Endothelial cell of umbilical vein (primary cell): ENCODE measurements at regions not wholly inside any gene's neighbourhood (a gene's known extent, or its start where the extent isn't known, plus 50 kb on each side); places are given as distances from the start of the nearest gene placed in this dataset.

Experiments used
- BruUV-seq: library from RNA; stranded (reverse); fragments of 400-500 nt; replicated peaks from 2 replicates; lab custom pipeline; 2021; lab: Mats Ljungman, UMichigan
- CTCF ChIA-PET: fragments of 300-600, 350-600 bp; sonication (Branson Sonifier 250); formaldehyde crosslinking; loops from one replicate; lab custom pipeline; 2021; ENCODE audit warnings: antibody characterized with exemption, inconsistent platforms; lab: Charles Lee
- POLR2A ChIA-PET: fragments of 300-600, 350-600 bp; sonication (Branson Sonifier 250); formaldehyde crosslinking; loops from one replicate; lab custom pipeline; 2021; ENCODE audit warnings: antibody characterized with exemption, inconsistent platforms; lab: Charles Lee
- DNase-seq: peaks from one replicate; pipeline ENCODE4 v3.0.0-alpha.2; 2011; ENCODE audit warnings: low read depth, low spot score
- FAIRE-seq: peaks from 2 replicates; lab custom pipeline; 2011; peaks lifted over from hg19 to GRCh38; lab: Jason Lieb, UNC
- H2AFZ ChIP-seq: 2 replicates; pipeline ENCODE4 v1.6.0; 2012; ENCODE audit warnings: low read depth, low read length, control low read depth, inconsistent platforms
- H3K27ac ChIP-seq: 2 replicates; pipeline ENCODE4 v1.5.1; 2011; ENCODE audit warnings: low read depth, mild to moderate bottlenecking, control low read depth, low read length, moderate library complexity; ENCODE audit not compliant: insufficient read depth
- H3K27me3 ChIP-seq, 2 experiments: 2 replicates each; pipeline versions ENCODE4 v1.6.0 to v1.6.1; 2011; ENCODE audit warnings: low read length in 2 of 2, mixed read lengths in 1 of 2; ENCODE audit not compliant: control insufficient read depth in 2 of 2, insufficient read depth in 2 of 2
- H3K36me3 ChIP-seq, 2 experiments: 2 replicates in 1 of 2; 3 replicates in 1 of 2; pipeline ENCODE4 v1.5.1; 2011; ENCODE audit warnings: low read length in 2 of 2, mild to moderate bottlenecking in 1 of 2, moderate library complexity in 1 of 2; ENCODE audit not compliant: control insufficient read depth in 2 of 2, insufficient read depth in 2 of 2; ENCODE audit errors: extremely low read depth in 1 of 2
- H3K4me1 ChIP-seq: 3 replicates; pipeline ENCODE4 v1.5.1; 2011; ENCODE audit warnings: mild to moderate bottlenecking, low read length; ENCODE audit not compliant: control insufficient read depth, insufficient read depth; ENCODE audit errors: extremely low read depth
- H3K4me2 ChIP-seq: 2 replicates; pipeline ENCODE4 v1.6.1; 2011; ENCODE audit warnings: low read length, control low read depth, mixed read lengths; ENCODE audit not compliant: insufficient read depth
- H3K4me3 ChIP-seq, 3 experiments: fragments of 200-600 bp in 1 of 3; sonication (generic), shearing (Covaris generic) in 1 of 3; replicated peaks in 1 of 3; 2 replicates each; pipeline ENCODE4 v1.5.1; 2011 to 2016; ENCODE audit warnings: control low read depth in 3 of 3, low read length in 3 of 3, mild to moderate bottlenecking in 2 of 3, inconsistent platforms in 1 of 3, low read depth in 1 of 3, moderate library complexity in 1 of 3; ENCODE audit not compliant: insufficient read depth in 1 of 3
- H3K79me2 ChIP-seq: 2 replicates; pipeline ENCODE4 v1.6.0; 2012; ENCODE audit warnings: low read length, inconsistent platforms; ENCODE audit not compliant: control insufficient read depth, insufficient read depth
- H3K9ac ChIP-seq: replicated peaks from 2 replicates; pipeline ENCODE3; 2011; ENCODE audit warnings: low read length, control low read depth; ENCODE audit not compliant: insufficient read depth; ENCODE audit errors: extremely low read depth
- H3K9me1 ChIP-seq: replicated peaks from 3 replicates; pipeline ENCODE4 v1.6.0; 2011; ENCODE audit warnings: mild to moderate bottlenecking, low read length; ENCODE audit not compliant: control insufficient read depth, insufficient read depth; ENCODE audit errors: extremely low read depth
- H3K9me3 ChIP-seq: replicated peaks from 2 replicates; pipeline ENCODE4 v1.5.1; 2012; ENCODE audit warnings: low read length, inconsistent platforms; ENCODE audit not compliant: control insufficient read depth, insufficient read depth
- H4K20me1 ChIP-seq: replicated peaks from 2 replicates; pipeline ENCODE3; 2011; ENCODE audit warnings: mild to moderate bottlenecking, low read length; ENCODE audit not compliant: control insufficient read depth, insufficient read depth; ENCODE audit errors: extremely low read depth
- CTCF ChIP-seq, 2 donors: IDR thresholded peaks; 1 replicate in 1 of 2; 2 replicates in 1 of 2; pipeline ENCODE4 v1.5.1; 2011; ENCODE audit warnings: low read length in 2 of 2, mild to moderate bottlenecking in 2 of 2, moderate library complexity in 2 of 2, control low read depth in 1 of 2, inconsistent platforms in 1 of 2, low read depth in 1 of 2; ENCODE audit not compliant: insufficient read depth in 1 of 2; ENCODE audit errors: extremely low read depth in 1 of 2
- EZH2 ChIP-seq: IDR thresholded peaks from 2 replicates; pipeline ENCODE4 v1.6.1; 2012; ENCODE audit warnings: borderline replicate concordance, low read depth, mild to moderate bottlenecking, moderate library complexity, low read length, inconsistent platforms; ENCODE audit not compliant: severe bottlenecking
- FOS ChIP-seq: IDR thresholded peaks from 2 replicates; pipeline ENCODE4 v1.6.1; 2011; ENCODE audit warnings: mild to moderate bottlenecking, low read length, moderate library complexity, borderline replicate concordance; ENCODE audit not compliant: insufficient read depth
- GATA2 ChIP-seq: IDR thresholded peaks from 2 replicates; pipeline ENCODE4 v1.7.0; 2011; ENCODE audit warnings: low read depth, mild to moderate bottlenecking, moderate library complexity, mixed read lengths, low read length; ENCODE audit not compliant: insufficient read length, insufficient read depth
- JUN ChIP-seq: IDR thresholded peaks from 2 replicates; pipeline ENCODE4 v1.6.1; 2011; ENCODE audit warnings: borderline replicate concordance, low read depth; ENCODE audit not compliant: insufficient read length, insufficient read depth
- MYC ChIP-seq: IDR thresholded peaks from one replicate; pipeline ENCODE4 v1.6.1; 2011; ENCODE audit warnings: mild to moderate bottlenecking, low read depth, low read length
- POLR2A ChIP-seq: IDR thresholded peaks from 2 replicates; pipeline ENCODE4 v1.6.1; 2012; ENCODE audit warnings: low read depth, mild to moderate bottlenecking, control low read depth, low read length
- POLR2AphosphoS5 ChIP-seq: IDR thresholded peaks from 2 replicates; pipeline ENCODE4 v1.6.1; 2012; ENCODE audit warnings: low read depth, mild to moderate bottlenecking, control low read depth, low read length, moderate library complexity; ENCODE audit not compliant: insufficient read depth
- dilution Hi-C: fragments of 300-500 bp; cut with MboI; formaldehyde crosslinking; loops from one replicate; pipeline ENCODE4 v1.15.0; 2019; ENCODE audit warnings: low sequenced_read_pairs; ENCODE audit not compliant: extremely low pct_ligation_motif_present
- intact Hi-C: fragments of 100-400 bp; cut with micrococcal nuclease; formaldehyde crosslinking; loops from one replicate; pipeline ENCODE4 v1.10.0; 2022
- TF ChIP-seq, protein P1 (sequence below): IDR thresholded peaks from 2 replicates; pipeline ENCODE4 v1.6.1; 2011; ENCODE audit not compliant: insufficient read depth, insufficient read length

DNA sequence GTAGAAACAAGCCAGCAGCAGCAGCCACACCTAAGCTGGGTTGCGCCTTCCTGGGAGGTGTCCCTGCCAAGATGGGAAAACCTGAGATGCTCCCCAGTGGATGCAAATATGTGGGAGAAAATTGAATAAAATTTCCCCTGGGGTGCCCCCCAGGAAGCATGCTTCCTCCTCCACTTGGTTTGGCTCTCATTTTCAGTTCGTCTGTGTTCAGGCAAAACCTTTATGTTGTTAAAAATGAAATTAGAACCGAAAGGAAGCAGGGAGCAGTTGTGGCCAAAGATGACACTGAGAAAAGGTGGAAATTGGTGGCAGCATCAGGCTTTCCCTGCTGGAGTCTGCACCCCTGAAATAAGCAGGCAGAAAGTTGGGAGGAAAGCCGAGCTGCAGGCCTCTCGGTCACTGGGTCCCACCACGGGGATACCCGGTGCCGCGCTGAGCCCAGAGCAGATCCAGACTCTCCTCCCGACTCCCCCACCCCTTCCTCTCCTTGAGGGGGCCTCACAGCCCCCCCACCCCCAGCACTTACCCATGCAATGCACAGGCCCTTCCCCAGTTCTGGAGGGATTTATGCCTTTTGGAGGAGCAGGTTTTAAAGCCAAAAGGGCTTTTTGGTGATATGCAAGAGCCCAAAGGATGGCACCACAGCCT is 267.7 kb upstream of the SPRED2 start:
- H3K4me1 ChIP-seq: no peaks in the 10 kb centered on the region
- H3K27ac ChIP-seq: no peak overlapping the region
- intact Hi-C loops (no loop called here), dilution Hi-C loops (no loop called here)
- no peaks in the 10 kb centered on the region for H3K36me3 ChIP-seq
- POLR2A ChIA-PET: no interaction called here
- H2AFZ ChIP-seq: no peak overlapping the region
- CTCF ChIA-PET: no interaction called here
- DNase-seq (no peak), FAIRE-seq (no peak)
- no peaks in the 10 kb centered on the region for H3K9me1 ChIP-seq
- H3K9me3 ChIP-seq: no peaks in the 10 kb centered on the region
- TF ChIP-seq GATA2 (no peak), MYC (no peak), POLR2A (no peak)
- TF ChIP-seq, protein P1, sequence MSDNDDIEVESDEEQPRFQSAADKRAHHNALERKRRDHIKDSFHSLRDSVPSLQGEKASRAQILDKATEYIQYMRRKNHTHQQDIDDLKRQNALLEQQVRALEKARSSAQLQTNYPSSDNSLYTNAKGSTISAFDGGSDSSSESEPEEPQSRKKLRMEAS: no peak
- BruUV-seq: no TSS peak
- H3K4me2 ChIP-seq: no peak overlapping the region
- H4K20me1 ChIP-seq: no peaks in the 10 kb centered on the region
- H3K27me3 ChIP-seq: no peaks in the 10 kb centered on the region
- H3K9ac ChIP-seq: no peak overlapping the region
- no peaks in the 10 kb centered on the region for H3K79me2 ChIP-seq
- H3K4me3 ChIP-seq: no peak overlapping the region

- H3K9me3 ChIP-seq: no peaks in the 10 kb centered on the region
- DNase-seq (no peak), FAIRE-seq (no peak)
- no peak overlapping the region for H3K9ac ChIP-seq
- H3K79me2 ChIP-seq: no peaks in the 10 kb centered on the region
- intact Hi-C loops (no loop called here), dilution Hi-C loops (no loop called here)
- no peaks in the 10 kb centered on the region for H3K27me3 ChIP-seq
- H3K4me1 ChIP-seq: no peaks in the 10 kb centered on the region
- no peaks in the 10 kb centered on the region for H4K20me1 ChIP-seq
- no peak overlapping the region for H3K4me3 ChIP-seq
- no peak overlapping the region for H2AFZ ChIP-seq
- CTCF ChIA-PET: no interaction called here
- H3K27ac ChIP-seq: no peak overlapping the region
- H3K4me2 ChIP-seq: no peak overlapping the region
- H3K9me1 ChIP-seq: no peaks in the 10 kb centered on the region
- no peaks in the 10 kb centered on the region for H3K36me3 ChIP-seq
- POLR2A ChIA-PET: no interaction called here
- TF ChIP-seq POLR2AphosphoS5 (no peak), CTCF (IDR thresholded peaks at IDR 0.05; ENCODE audit: extremely low read depth in 1 of 2, insufficient read depth in 1 of 2, low read depth in 1 of 2, low read length in 2 of 2) (no peak), POLR2A (no peak), JUN (no peak), FOS (no peak), GATA2 (no peak), EZH2 (no peak), MYC (no peak)
- TF ChIP-seq, protein P1: no peak
- BruUV-seq: no TSS peak
Observed at GRCh38 chr2:65691816-65692215, 259.4 kb upstream of the SPRED2 start.
